GM21619 (cell line): ENCODE measurements at regions not wholly inside any gene's neighbourhood (a gene's known extent, or its start where the extent isn't known, plus 50 kb on each side); places are given as distances from the start of the nearest gene placed in this dataset.
"Not testable (repeated sequence)": the region's sequence is repeated elsewhere in the genome, so short reads cannot be mapped to it uniquely, and the experiment has no call there.

Experiments
- ATAC-seq: cut with Tn5 transposase; IDR thresholded peaks from one replicate; pipeline ENCODE4 v1.9.1; 2021; ENCODE audit not compliant: unreplicated experiment

- no peak for ATAC-seq
Observed at GRCh38 chr11:91093141-91093540, 870.3 kb upstream of the CHORDC1 start.

- ATAC-seq = no peak
Observed at GRCh38 chr11:91091563-91091962, 868.7 kb upstream of the CHORDC1 start.

- ATAC-seq = no peak
Observed at GRCh38 chr11:91086028-91086427, 863.2 kb upstream of the CHORDC1 start.

- no peak for ATAC-seq
Observed at GRCh38 chr11:91082255-91082654, 859.4 kb upstream of the CHORDC1 start.

GRCh38 chr11:91081440-91082043 is 858.7 kb upstream of the CHORDC1 start:
- no peak for ATAC-seq

GRCh38 chr11:91078221-91078620 is 855.4 kb upstream of the CHORDC1 start:
- ATAC-seq = no peak

GRCh38 chr11:91075032-91075695 is 852.3 kb upstream of the CHORDC1 start:
- ATAC-seq = no peak

GRCh38 chr11:91067666-91068065 is 844.8 kb upstream of the CHORDC1 start:
- no peak for ATAC-seq

- no peak for ATAC-seq
Observed at GRCh38 chr11:91066456-91067047, 843.7 kb upstream of the CHORDC1 start.

GRCh38 chr11:91063399-91063798 is 840.5 kb upstream of the CHORDC1 start:
- ATAC-seq = not testable (repeated sequence)

GRCh38 chr11:91047882-91048281 is 825.0 kb upstream of the CHORDC1 start:
- ATAC-seq = no peak

- ATAC-seq = no peak
Observed at GRCh38 chr11:91046261-91046660, 823.4 kb upstream of the CHORDC1 start.

GRCh38 chr11:91041626-91042025 is 818.8 kb upstream of the CHORDC1 start:
- ATAC-seq = no peak

GRCh38 chr11:91023731-91024130 is 800.9 kb upstream of the CHORDC1 start:
- ATAC-seq = no peak

- ATAC-seq = no peak
Observed at GRCh38 chr11:91011503-91011902, 788.7 kb upstream of the CHORDC1 start.

- no peak for ATAC-seq
Observed at GRCh38 chr11:91005458-91005857, 782.6 kb upstream of the CHORDC1 start.

- no peak for ATAC-seq
Observed at GRCh38 chr11:90997241-90997640, 774.4 kb upstream of the CHORDC1 start.

GRCh38 chr11:90972159-90972558 is 749.3 kb upstream of the CHORDC1 start:
- not testable (repeated sequence) for ATAC-seq

GRCh38 chr11:90947930-90948329 is 725.1 kb upstream of the CHORDC1 start:
- no peak for ATAC-seq

GRCh38 chr11:90930252-90930651 is 707.4 kb upstream of the CHORDC1 start:
- ATAC-seq = no peak

GRCh38 chr11:90919332-90919731 is 696.5 kb upstream of the CHORDC1 start:
- no peak for ATAC-seq

GRCh38 chr11:90916706-90917105 is 693.9 kb upstream of the CHORDC1 start:
- ATAC-seq = no peak
